ENCODE measurements at regions not wholly inside any gene's neighbourhood (a gene's known extent, or its start where the extent isn't known, plus 50 kb on each side); places are given as distances from the start of the nearest gene placed in this dataset.

DNA sequence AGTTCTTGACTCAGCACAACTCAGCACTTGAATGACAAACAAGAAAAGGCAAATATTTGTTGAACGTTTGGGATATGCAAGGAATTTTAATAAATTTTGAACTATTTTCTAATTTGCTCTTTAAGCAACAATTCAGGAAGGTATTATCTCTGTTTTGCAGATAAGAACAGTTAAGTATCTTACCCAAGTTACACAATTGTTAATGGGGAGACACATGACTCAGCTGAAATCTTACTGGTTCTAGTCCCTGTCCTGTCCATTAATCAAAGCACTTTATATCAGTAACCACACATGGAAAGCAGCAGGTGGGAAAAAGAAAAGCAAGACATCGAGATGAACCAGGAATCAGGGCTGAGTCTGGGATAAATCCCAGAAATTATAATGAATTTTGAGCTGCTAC, 493.9 kb upstream of the PIK3C3 start:
- H3K4me1 ChIP-seq, result no peaks in the 10 kb centered on the region
- no peaks in the 10 kb centered on the region for H3K9me3 ChIP-seq
- intact Hi-C loops (cut with DNase I), result no loop called here
- DNase-seq, result no peak
- H3K27me3 ChIP-seq, result no peaks in the 10 kb centered on the region
- TF ChIP-seq EP300 (IDR thresholded peaks at IDR 0.05) (no peak), POLR2AphosphoS5 (IDR thresholded peaks at IDR 0.05) (no peak)
- H3K36me3 ChIP-seq, result no peaks in the 10 kb centered on the region
- 48 to 66% methylated on average over 2 of the region's 2 CpGs for WGBS, 2 donors
- no peak overlapping the region for H3K4me3 ChIP-seq
- H3K27ac ChIP-seq, result no peak overlapping the region

DNA sequence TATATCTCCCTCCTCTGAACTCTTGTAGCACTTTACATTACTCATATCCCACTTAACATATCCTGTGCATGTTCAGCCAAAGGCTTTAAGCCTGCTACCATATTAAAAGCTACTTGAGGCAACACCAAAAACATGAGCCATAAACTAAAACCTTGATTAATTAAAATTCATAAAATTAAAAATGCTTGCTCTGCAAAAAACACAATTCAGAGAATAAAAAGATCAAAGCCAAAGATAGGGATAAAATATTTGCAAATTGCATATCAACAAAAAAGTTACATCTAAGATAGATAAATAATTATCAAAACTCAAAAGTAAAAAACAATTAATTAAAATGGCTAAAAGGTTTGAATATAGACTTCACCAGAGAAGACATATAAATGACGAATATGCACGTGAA, 495.4 kb upstream of the PIK3C3 start:
- DNase-seq, result no peak
- intact Hi-C loops (cut with DNase I), result no loop called here
- no peak overlapping the region for H3K27ac ChIP-seq
- 92 to 94% methylated on average over 2 of the region's 2 CpGs for WGBS, 2 donors
- TF ChIP-seq POLR2AphosphoS5 (IDR thresholded peaks at IDR 0.05) (no peak), POLR2A (IDR thresholded peaks at IDR 0.05) (no peak), EP300 (IDR thresholded peaks at IDR 0.05) (no peak)
- TF ChIP-seq, protein P1, sequence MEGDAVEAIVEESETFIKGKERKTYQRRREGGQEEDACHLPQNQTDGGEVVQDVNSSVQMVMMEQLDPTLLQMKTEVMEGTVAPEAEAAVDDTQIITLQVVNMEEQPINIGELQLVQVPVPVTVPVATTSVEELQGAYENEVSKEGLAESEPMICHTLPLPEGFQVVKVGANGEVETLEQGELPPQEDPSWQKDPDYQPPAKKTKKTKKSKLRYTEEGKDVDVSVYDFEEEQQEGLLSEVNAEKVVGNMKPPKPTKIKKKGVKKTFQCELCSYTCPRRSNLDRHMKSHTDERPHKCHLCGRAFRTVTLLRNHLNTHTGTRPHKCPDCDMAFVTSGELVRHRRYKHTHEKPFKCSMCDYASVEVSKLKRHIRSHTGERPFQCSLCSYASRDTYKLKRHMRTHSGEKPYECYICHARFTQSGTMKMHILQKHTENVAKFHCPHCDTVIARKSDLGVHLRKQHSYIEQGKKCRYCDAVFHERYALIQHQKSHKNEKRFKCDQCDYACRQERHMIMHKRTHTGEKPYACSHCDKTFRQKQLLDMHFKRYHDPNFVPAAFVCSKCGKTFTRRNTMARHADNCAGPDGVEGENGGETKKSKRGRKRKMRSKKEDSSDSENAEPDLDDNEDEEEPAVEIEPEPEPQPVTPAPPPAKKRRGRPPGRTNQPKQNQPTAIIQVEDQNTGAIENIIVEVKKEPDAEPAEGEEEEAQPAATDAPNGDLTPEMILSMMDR (IDR thresholded peaks at IDR 0.05), result no peak
- H3K4me3 ChIP-seq, result no peak overlapping the region
- H3K27me3 ChIP-seq, result no peaks in the 10 kb centered on the region
- H3K4me1 ChIP-seq, result no peaks in the 10 kb centered on the region
- H3K9me3 ChIP-seq, result no peaks in the 10 kb centered on the region
- no peaks in the 10 kb centered on the region for H3K36me3 ChIP-seq

DNA sequence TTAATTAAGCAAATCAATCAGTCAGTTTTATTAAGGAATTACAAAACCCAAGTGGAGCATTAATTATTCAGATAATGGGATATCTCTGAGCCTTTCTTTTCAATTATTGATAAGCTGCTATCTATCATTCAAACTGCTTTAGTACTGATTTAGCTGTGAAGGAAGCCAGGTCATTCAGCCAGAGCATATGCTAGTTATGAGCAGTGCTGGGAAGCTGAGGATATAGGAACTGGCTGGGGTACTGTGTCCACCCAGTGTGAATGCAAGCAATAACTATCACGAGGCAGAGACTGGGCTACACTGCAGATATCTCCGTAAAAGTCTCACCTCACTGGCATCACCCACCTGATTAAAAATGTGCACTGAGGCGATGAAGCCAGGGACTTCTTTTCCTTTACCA, 496.7 kb upstream of the PIK3C3 start:
- intact Hi-C loops (cut with DNase I), result no loop called here
- TF ChIP-seq POLR2A (IDR thresholded peaks at IDR 0.05), result no peak
- H3K27ac ChIP-seq, result no peak overlapping the region

DNA sequence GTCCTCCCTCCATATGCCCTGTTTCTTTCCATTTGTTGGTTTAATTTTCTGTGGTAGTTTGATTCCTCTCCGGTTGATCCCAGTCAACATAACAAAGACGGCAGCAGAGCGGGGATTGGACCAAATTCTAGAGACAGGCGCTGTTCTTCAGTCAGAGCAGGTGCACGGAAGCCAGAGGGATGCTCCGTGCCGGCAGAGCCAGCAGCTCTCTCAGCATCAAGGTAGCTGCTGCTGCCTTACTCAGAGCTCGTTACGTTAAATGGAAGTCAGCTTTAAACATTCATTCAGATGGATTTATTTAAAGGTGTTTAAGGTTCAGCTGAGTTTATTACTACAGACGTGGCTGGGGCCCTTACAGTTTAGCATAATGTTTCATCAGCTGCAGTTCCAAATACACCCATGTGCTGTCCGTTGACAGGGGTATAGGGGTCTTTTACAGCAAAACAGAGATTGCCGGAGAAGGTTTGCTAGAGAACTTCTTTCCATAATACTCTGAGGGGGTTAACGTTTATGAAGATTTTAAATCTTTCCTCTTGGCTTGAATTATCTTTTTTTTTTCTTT, 497.2 kb upstream of the PIK3C3 start:
- Histone ChIP-seq H3K27ac (no peak overlapping the region), H3K9me3 (no peaks in the 10 kb centered on the region), H3K4me1 (no peaks in the 10 kb centered on the region), H3K36me3 (no peaks in the 10 kb centered on the region), H3K27me3 (no peaks in the 10 kb centered on the region), H3K4me3 (no peak overlapping the region)
- 71 to 73% methylated on average over 13 of the region's 13 CpGs for WGBS, 2 donors
- no peak for DNase-seq
- intact Hi-C loops (cut with DNase I), result no loop called here
- TF ChIP-seq POLR2AphosphoS5 (IDR thresholded peaks at IDR 0.05) (no peak), POLR2A (IDR thresholded peaks at IDR 0.05) (no peak), EP300 (IDR thresholded peaks at IDR 0.05) (no peak)
- TF ChIP-seq, protein P1 (IDR thresholded peaks at IDR 0.05), result no peak

More for the DNA sequence above, 496.7 kb upstream of the PIK3C3 start:
- H3K9me3 ChIP-seq, result no peaks in the 10 kb centered on the region
- no peak overlapping the region for H3K4me3 ChIP-seq
- H3K36me3 ChIP-seq, result no peaks in the 10 kb centered on the region
- H3K4me1 ChIP-seq, result no peaks in the 10 kb centered on the region
- no peaks in the 10 kb centered on the region for H3K27me3 ChIP-seq
- WGBS, 2 donors, result 76 to 80% methylated on average over 3 of the region's 3 CpGs
- DNase-seq, result no peak

DNA sequence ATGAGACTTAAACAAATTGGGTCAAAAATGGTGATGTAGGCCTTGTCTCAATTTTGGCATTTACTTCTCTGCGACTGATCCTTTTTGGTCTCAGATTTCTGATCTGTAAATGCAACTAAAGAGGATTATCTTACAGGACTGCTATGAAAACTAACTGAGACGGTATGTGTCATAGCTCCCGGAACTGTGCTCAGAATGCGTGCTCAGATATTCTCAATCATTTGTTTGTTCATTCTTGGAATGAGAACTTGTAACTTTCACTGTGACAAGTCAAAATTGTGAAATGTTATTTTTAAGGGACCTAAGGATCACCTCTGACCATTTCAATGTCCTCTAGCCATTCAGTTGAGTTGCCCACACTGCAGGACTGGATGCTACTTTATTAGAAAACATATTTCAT, 498.2 kb upstream of the PIK3C3 start:
- H3K36me3 ChIP-seq, result no peaks in the 10 kb centered on the region
- H3K4me1 ChIP-seq, result no peaks in the 10 kb centered on the region
- H3K27me3 ChIP-seq, result no peaks in the 10 kb centered on the region
- no peak overlapping the region for H3K4me3 ChIP-seq
- TF ChIP-seq, protein P1 (IDR thresholded peaks at IDR 0.05), result no peak
- no peak for TF ChIP-seq POLR2A (IDR thresholded peaks at IDR 0.05)
- TF ChIP-seq EP300 (IDR thresholded peaks at IDR 0.05), result no peak
- TF ChIP-seq POLR2AphosphoS5 (IDR thresholded peaks at IDR 0.05), result no peak
- no peaks in the 10 kb centered on the region for H3K9me3 ChIP-seq
- 89 to 90% methylated on average over 4 of the region's 4 CpGs for WGBS, 2 donors
- DNase-seq, result no peak
- intact Hi-C loops (cut with DNase I), result no loop called here
- H3K27ac ChIP-seq, result no peak overlapping the region

DNA sequence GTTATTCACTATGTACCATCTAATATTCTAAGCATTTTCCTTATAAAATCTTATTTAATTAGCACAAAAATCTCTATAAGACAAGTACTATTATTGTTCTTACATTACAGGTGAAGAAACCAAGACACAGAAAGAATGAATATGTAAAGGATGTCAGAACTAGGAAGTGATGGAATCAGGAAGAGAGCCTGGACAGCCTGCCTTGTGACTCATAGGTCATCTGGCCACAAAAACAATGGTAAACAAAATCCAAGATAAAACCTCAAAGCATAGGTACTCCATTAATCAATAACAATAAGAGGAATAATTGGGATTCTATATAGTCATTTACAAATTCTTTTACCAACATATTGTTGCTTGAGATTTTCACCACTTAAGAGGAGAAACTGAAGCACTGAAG, 505.4 kb upstream of the PIK3C3 start:
- TF ChIP-seq POLR2A (IDR thresholded peaks at IDR 0.05), result no peak
- no peak for TF ChIP-seq POLR2AphosphoS5 (IDR thresholded peaks at IDR 0.05)
- TF ChIP-seq EP300 (IDR thresholded peaks at IDR 0.05), result no peak
- intact Hi-C loops (cut with DNase I), result no loop called here
- no peaks in the 10 kb centered on the region for H3K36me3 ChIP-seq
- no peak overlapping the region for H3K4me3 ChIP-seq
- H3K27ac ChIP-seq, result no peak overlapping the region
- DNase-seq, result no peak
- H3K27me3 ChIP-seq, result no peaks in the 10 kb centered on the region
- H3K9me3 ChIP-seq, result no peaks in the 10 kb centered on the region
- no peaks in the 10 kb centered on the region for H3K4me1 ChIP-seq

Data from sigmoid colon (tissue), 6 donors.